Hematopoietic multipotent progenitor cell treated with erythropoietin and hydrocortisone succinate and interleukin-3 and kit ligand, for 17 days (in vitro differentiated cells): ENCODE measurements at regions not wholly inside any gene's neighbourhood (a gene's known extent, or its start where the extent isn't known, plus 50 kb on each side); places are given as distances from the start of the nearest gene placed in this dataset.

ENCODE experiments used
- DNase-seq: peaks from one replicate; pipeline ENCODE4 v3.0.0-alpha.2; 2015; ENCODE audit warnings: low spot score

- no peak for DNase-seq
Observed at GRCh38 chr9:4382722-4383317, 83.0 kb upstream of the GLIS3 start.

- DNase-seq: no peak
Observed at GRCh38 chr9:4381744-4382143, 81.9 kb upstream of the GLIS3 start.

- no peak for DNase-seq
Observed at GRCh38 chr9:4380406-4380805, 80.5 kb upstream of the GLIS3 start.

GRCh38 chr9:4375424-4376200, 75.7 kb upstream of the GLIS3 start:
- DNase-seq: no peak

GRCh38 chr9:4371108-4371507, 71.2 kb upstream of the GLIS3 start:
- DNase-seq: no peak

GRCh38 chr9:4370501-4370900, 70.6 kb upstream of the GLIS3 start:
- no peak for DNase-seq

GRCh38 chr9:4366591-4367330, 66.9 kb upstream of the GLIS3 start:
- DNase-seq: peak; percentile 11

- DNase-seq: no peak
Observed at GRCh38 chr9:4365055-4365454, 65.2 kb upstream of the GLIS3 start.

- no peak for DNase-seq
Observed at GRCh38 chr9:4362281-4362680, 62.4 kb upstream of the GLIS3 start.

- DNase-seq: no peak
Observed at GRCh38 chr9:4359016-4359415, 59.1 kb upstream of the GLIS3 start.

GRCh38 chr9:4357929-4358328, 58.1 kb upstream of the GLIS3 start:
- no peak for DNase-seq

GRCh38 chr9:4356306-4356705, 56.4 kb upstream of the GLIS3 start:
- DNase-seq: no peak

- DNase-seq: no peak
Observed at GRCh38 chr9:4353236-4353635, 53.4 kb upstream of the GLIS3 start.

- no peak for DNase-seq
Observed at GRCh38 chr9:4349816-4350418, 50.0 kb upstream of the GLIS3 start.
